ENCODE measurements at regions not wholly inside any gene's neighbourhood (a gene's known extent, or its start where the extent isn't known, plus 50 kb on each side); places are given as distances from the start of the nearest gene placed in this dataset.

- intact Hi-C loops (cut with DNase I): loop anchor here in 1 of 10 donors (5.0 kb wide), 1 partner anchor 65 kb away; the partner anchor contains the start of gene CTSC
These were observed 65.2 kb upstream of the CTSC start for GRCh38 chr11:88402784-88403183.

GRCh38 chr11:88402192-88402715 lies 64.7 kb upstream of the CTSC start:
- peaks cover 0 to 54% (median 0%) of the 10 kb centered on the region in 9 donors for H3K4me1 ChIP-seq
- WGBS, 2 donors: 44 to 45% methylated on average over 2 of the region's 2 CpGs
- DNase-seq: no peak
- no peaks in the 10 kb centered on the region for H3K27me3 ChIP-seq
- no peak overlapping the region for H3K4me3 ChIP-seq
- no peaks in the 10 kb centered on the region for H3K9me3 ChIP-seq
- TF ChIP-seq CTCF (IDR thresholded peaks at IDR 0.05): no peak
- intact Hi-C loops (cut with DNase I): loop anchor here in 1 of 10 donors (5.0 kb wide), 1 partner anchor 65 kb away; the partner anchor contains the start of gene CTSC
- H3K27ac ChIP-seq: peak overlapping the region in 8 of 10 donors; percentile 6 to 70 (median 18)
- ATAC-seq: peak in 3 of 8 donors; percentile 30 to 61 (median 52)
- no peaks in the 10 kb centered on the region for H3K36me3 ChIP-seq

More at GRCh38 chr11:88402784-88403183, 65.2 kb upstream of the CTSC start:
- ATAC-seq (no peak), DNase-seq (no peak)
- Histone ChIP-seq H3K36me3 (no peaks in the 10 kb centered on the region), H3K4me1 (peaks cover 0 to 54% (median 0%) of the 10 kb centered on the region in 9 donors), H3K9me3 (no peaks in the 10 kb centered on the region), H3K27ac (peak overlapping the region in 8 of 10 donors; percentile 6 to 70 (median 18)), H3K27me3 (no peaks in the 10 kb centered on the region), H3K4me3 (no peak overlapping the region)
- 93 to 96% methylated on average over 5 of the region's 5 CpGs for WGBS, 2 donors
- no peak for TF ChIP-seq CTCF (IDR thresholded peaks at IDR 0.05)

GRCh38 chr11:88398791-88399570 lies 61.4 kb upstream of the CTSC start:
- Histone ChIP-seq H3K27ac (peak overlapping the region in 1 of 10 donors; percentile 37), H3K9me3 (no peaks in the 10 kb centered on the region), H3K4me3 (no peak overlapping the region), H3K36me3 (no peaks in the 10 kb centered on the region), H3K27me3 (no peaks in the 10 kb centered on the region), H3K4me1 (peaks cover 0 to 34% (median 0%) of the 10 kb centered on the region in 9 donors)
- intact Hi-C loops (cut with DNase I): no loop called here
- WGBS, 2 donors: 68 to 71% methylated on average over 3 of the region's 3 CpGs
- no peak for ATAC-seq
- TF ChIP-seq CTCF (IDR thresholded peaks at IDR 0.05): no peak
- no peak for DNase-seq

- 47 to 61% methylated on average over 2 of the region's 2 CpGs for WGBS, 2 donors
- TF ChIP-seq CTCF (IDR thresholded peaks at IDR 0.05): no peak
- no peak overlapping the region for H3K4me3 ChIP-seq
These were observed 60.8 kb upstream of the CTSC start for GRCh38 chr11:88398372-88398771.

More at GRCh38 chr11:88398372-88398771, 60.8 kb upstream of the CTSC start:
- no peaks in the 10 kb centered on the region for H3K36me3 ChIP-seq
- peak in 2 of 8 donors; percentile 35 to 63 for ATAC-seq
- no peak for DNase-seq
- H3K4me1 ChIP-seq: peaks cover 0 to 28% (median 0%) of the 10 kb centered on the region in 9 donors
- H3K27me3 ChIP-seq: no peaks in the 10 kb centered on the region
- H3K27ac ChIP-seq: peak overlapping the region in 1 of 10 donors; percentile 37
- intact Hi-C loops (cut with DNase I): no loop called here
- peaks cover 0 to 3% (median 0%) of the 10 kb centered on the region in 11 donors for H3K9me3 ChIP-seq
